Liver (tissue), 3 donors: ENCODE measurements at regions not wholly inside any gene's neighbourhood (a gene's known extent, or its start where the extent isn't known, plus 50 kb on each side); places are given as distances from the start of the nearest gene placed in this dataset.

Source experiments
- CTCF ChIP-seq: fragments of 150-350 bp; IDR thresholded peaks from 2 replicates; pipeline ENCODE4 v1.5.1; 2017; ENCODE audit warnings: improper control_type of control experiment, low read depth, low read length; ENCODE audit not compliant: missing input control
- EGR1 ChIP-seq, 2 donors: IDR thresholded peaks; 2 replicates each; pipeline ENCODE4 v1.6.1; 2016 to 2018; ENCODE audit warnings: antibody characterized with exemption in 2 of 2, low read depth in 2 of 2
- HNF4G ChIP-seq: IDR thresholded peaks from 2 replicates; pipeline ENCODE4 v1.6.1; 2016; ENCODE audit warnings: antibody characterized with exemption
- MAX ChIP-seq: IDR thresholded peaks from 2 replicates; pipeline ENCODE4 v1.6.1; 2016; ENCODE audit warnings: antibody characterized with exemption
- RXRA ChIP-seq, 2 donors: IDR thresholded peaks; 2 replicates each; pipeline ENCODE4 v1.6.1; 2017 to 2018; ENCODE audit warnings: antibody characterized with exemption in 2 of 2, mild to moderate bottlenecking in 1 of 2
- TAF1 ChIP-seq: conservative IDR thresholded peaks from 2 replicates; pipeline ENCODE4 v1.6.1; 2016; ENCODE audit warnings: antibody characterized with exemption, mild to moderate bottlenecking
- TF ChIP-seq, protein P1 (sequence below): IDR thresholded peaks from 2 replicates; pipeline ENCODE4 v1.6.1; 2016; ENCODE audit warnings: antibody characterized with exemption, mild to moderate bottlenecking
- donor health status: healthy.
- donor health status: healthy.

DNA sequence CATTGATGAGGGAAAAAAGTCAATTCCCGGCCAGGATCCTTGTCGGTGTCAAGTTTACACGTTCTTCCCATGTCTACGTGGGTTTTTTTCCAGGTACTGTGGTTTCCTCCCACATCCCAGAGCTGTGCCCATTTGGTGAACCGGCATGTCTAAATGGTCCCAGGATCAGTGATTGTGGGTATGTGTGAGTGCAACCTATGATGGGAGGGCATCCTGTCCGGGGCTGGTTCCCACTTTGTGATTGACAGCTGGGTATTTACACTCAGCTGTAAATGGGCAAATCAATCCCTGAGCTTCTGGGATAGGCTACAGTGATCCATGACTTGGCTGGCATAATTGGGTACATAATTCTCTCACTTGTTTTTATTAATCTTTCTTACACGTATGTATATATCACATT, 91.2 kb upstream of the IRX6 start:
- TF ChIP-seq CTCF (no peak), TAF1 (no peak), HNF4G (no peak), RXRA (IDR thresholded peaks at IDR 0.05) (no peak), MAX (no peak), EGR1 (IDR thresholded peaks at IDR 0.05; ENCODE audit: low read depth in 2 of 2) (no peak)
- TF ChIP-seq, protein P1, sequence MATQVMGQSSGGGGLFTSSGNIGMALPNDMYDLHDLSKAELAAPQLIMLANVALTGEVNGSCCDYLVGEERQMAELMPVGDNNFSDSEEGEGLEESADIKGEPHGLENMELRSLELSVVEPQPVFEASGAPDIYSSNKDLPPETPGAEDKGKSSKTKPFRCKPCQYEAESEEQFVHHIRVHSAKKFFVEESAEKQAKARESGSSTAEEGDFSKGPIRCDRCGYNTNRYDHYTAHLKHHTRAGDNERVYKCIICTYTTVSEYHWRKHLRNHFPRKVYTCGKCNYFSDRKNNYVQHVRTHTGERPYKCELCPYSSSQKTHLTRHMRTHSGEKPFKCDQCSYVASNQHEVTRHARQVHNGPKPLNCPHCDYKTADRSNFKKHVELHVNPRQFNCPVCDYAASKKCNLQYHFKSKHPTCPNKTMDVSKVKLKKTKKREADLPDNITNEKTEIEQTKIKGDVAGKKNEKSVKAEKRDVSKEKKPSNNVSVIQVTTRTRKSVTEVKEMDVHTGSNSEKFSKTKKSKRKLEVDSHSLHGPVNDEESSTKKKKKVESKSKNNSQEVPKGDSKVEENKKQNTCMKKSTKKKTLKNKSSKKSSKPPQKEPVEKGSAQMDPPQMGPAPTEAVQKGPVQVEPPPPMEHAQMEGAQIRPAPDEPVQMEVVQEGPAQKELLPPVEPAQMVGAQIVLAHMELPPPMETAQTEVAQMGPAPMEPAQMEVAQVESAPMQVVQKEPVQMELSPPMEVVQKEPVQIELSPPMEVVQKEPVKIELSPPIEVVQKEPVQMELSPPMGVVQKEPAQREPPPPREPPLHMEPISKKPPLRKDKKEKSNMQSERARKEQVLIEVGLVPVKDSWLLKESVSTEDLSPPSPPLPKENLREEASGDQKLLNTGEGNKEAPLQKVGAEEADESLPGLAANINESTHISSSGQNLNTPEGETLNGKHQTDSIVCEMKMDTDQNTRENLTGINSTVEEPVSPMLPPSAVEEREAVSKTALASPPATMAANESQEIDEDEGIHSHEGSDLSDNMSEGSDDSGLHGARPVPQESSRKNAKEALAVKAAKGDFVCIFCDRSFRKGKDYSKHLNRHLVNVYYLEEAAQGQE, result no peak
